A673 (cell line): ENCODE measurements at regions not wholly inside any gene's neighbourhood (a gene's known extent, or its start where the extent isn't known, plus 50 kb on each side); places are given as distances from the start of the nearest gene placed in this dataset.

Source experiments
- BruUV-seq: library from RNA; stranded (reverse); fragments of 400-500 nt; replicated peaks from 2 replicates; lab custom pipeline; 2021; lab: Mats Ljungman, UMichigan
- CTCF ChIA-PET: fragments of 300-600 bp; sonication (Branson Sonifier 250); formaldehyde crosslinking; loops from one replicate; lab custom pipeline; 2022; ENCODE audit warnings: antibody characterized with exemption; lab: Charles Lee
- POLR2A ChIA-PET: fragments of 300-600 bp; sonication (Branson Sonifier 250); formaldehyde crosslinking; loops from one replicate; lab custom pipeline; 2022; ENCODE audit warnings: antibody characterized with exemption; ENCODE audit not compliant: low non-redundant PET; lab: Charles Lee
- DNase-seq: peaks from one replicate; pipeline ENCODE4 v3.0.0-alpha.2; 2015; ENCODE audit warnings: low spot score
- H3K27ac ChIP-seq: fragments of 200-600 bp; sonication (generic); 2 replicates; pipeline ENCODE4 v1.5.1; 2016; ENCODE audit warnings: mixed run types, low read depth, mild to moderate bottlenecking, mixed read lengths, antibody characterized with exemption, low read length; ENCODE audit not compliant: poor library complexity, severe bottlenecking
- H3K27me3 ChIP-seq: fragments of 200-600 bp; sonication (generic); replicated peaks from 2 replicates; pipeline ENCODE4 v1.6.1; 2017; ENCODE audit warnings: mixed run types, low read depth, mild to moderate bottlenecking, mixed read lengths, antibody characterized with exemption, low read length; ENCODE audit not compliant: insufficient read depth, poor library complexity
- H3K36me3 ChIP-seq: fragments of 200-600 bp; sonication (generic); 2 replicates; pipeline ENCODE4 v1.6.1; 2016; ENCODE audit warnings: mixed run types, mild to moderate bottlenecking, mixed read lengths, antibody characterized with exemption, low read length; ENCODE audit not compliant: insufficient read depth, poor library complexity, severe bottlenecking
- H3K4me1 ChIP-seq: fragments of 200-600 bp; sonication (generic); 2 replicates; pipeline ENCODE4 v1.6.1; 2017; ENCODE audit warnings: mixed run types, mild to moderate bottlenecking, mixed read lengths, antibody characterized with exemption, low read length; ENCODE audit not compliant: insufficient read depth, poor library complexity, severe bottlenecking
- H3K4me3 ChIP-seq: fragments of 200-600 bp; sonication (generic); 2 replicates; pipeline ENCODE4 v1.5.1; 2016; ENCODE audit warnings: low read depth, mixed run types, mild to moderate bottlenecking, mixed read lengths, low read length; ENCODE audit not compliant: poor library complexity, severe bottlenecking
- H3K9me3 ChIP-seq: fragments of 200-600 bp; sonication (generic); 2 replicates; pipeline ENCODE4 v1.6.1; 2016; ENCODE audit warnings: mixed run types, low read depth, mild to moderate bottlenecking, mixed read lengths, antibody characterized with exemption, low read length; ENCODE audit not compliant: poor library complexity, severe bottlenecking
- CTCF ChIP-seq: fragments of 300-800, 200-600 bp; sonication (generic); conservative IDR thresholded peaks from 2 replicates; pipeline ENCODE4 v1.5.1; 2017; ENCODE audit warnings: low read depth, mild to moderate bottlenecking, antibody characterized with exemption, low read length, moderate library complexity, mixed read lengths
- EZH2 ChIP-seq: fragments of 200-600 bp; sonication (generic); IDR thresholded peaks from 2 replicates; pipeline ENCODE4 v1.6.1; 2017; ENCODE audit warnings: borderline replicate concordance, low read depth, mild to moderate bottlenecking, mixed read lengths, antibody characterized with exemption, low read length; ENCODE audit not compliant: poor library complexity, severe bottlenecking
- intact Hi-C: fragments of 100-400 bp; cut with micrococcal nuclease; formaldehyde crosslinking; loops from one replicate; pipeline ENCODE4 v1.10.0; 2022; ENCODE audit not compliant: unreplicated experiment

DNA sequence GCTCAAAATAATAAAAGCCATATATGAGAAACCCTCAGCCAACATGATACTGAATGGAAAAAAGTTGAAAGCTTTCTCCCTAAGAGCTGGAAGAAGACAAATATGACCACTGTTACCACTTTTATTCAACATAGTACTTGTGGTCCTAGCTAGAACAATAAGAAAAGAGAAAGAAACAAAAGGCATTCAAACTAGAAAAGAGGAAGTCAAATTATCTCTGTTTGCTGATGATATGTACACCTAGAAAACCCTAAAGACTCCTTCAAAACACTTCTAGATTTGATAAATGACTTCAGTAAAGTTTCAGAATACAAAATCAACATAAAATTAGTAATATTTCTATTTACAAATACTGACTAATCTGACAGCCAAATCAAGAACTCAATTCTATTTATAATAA, 328.8 kb upstream of the GCFC2 start:
- H3K36me3 ChIP-seq: no peaks in the 10 kb centered on the region
- no TSS peak for BruUV-seq
- no peaks in the 10 kb centered on the region for H3K4me1 ChIP-seq
- no peak overlapping the region for H3K27ac ChIP-seq
- CTCF ChIA-PET: no interaction called here
- POLR2A ChIA-PET: no interaction called here
- H3K4me3 ChIP-seq: no peak overlapping the region
- intact Hi-C loops: no loop called here
- no peaks in the 10 kb centered on the region for H3K9me3 ChIP-seq
- no peak for TF ChIP-seq CTCF
- no peak for TF ChIP-seq EZH2
- no peak for DNase-seq
- H3K27me3 ChIP-seq: no peaks in the 10 kb centered on the region

DNA sequence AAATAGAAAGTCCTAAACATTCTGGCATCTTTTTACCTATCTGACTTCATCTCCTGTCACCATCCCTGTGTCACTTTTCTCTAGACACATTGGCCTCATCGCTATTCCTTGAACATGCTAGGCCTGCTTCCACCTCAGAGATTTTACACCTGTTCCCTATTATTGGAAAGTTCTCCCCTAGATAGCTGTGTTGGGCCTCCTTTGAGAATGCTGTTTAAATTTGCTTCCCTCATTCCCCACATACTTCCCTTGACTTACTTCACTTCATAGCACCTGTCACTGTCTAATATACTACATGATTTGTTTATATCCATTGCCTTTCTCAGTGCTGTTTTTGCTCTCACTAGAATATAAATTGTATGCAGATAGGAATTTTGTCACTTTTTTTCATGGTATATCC, 317.0 kb upstream of the GCFC2 start:
- DNase-seq: no peak
- peaks cover 13% of the 10 kb centered on the region for H3K9me3 ChIP-seq
- ChIA-PET CTCF (no interaction called here), POLR2A (no interaction called here)
- TF ChIP-seq EZH2: no peak
- TF ChIP-seq CTCF: no peak
- H3K27me3 ChIP-seq: no peaks in the 10 kb centered on the region
- BruUV-seq: no TSS peak
- intact Hi-C loops: no loop called here
- H3K36me3 ChIP-seq: no peaks in the 10 kb centered on the region
- no peak overlapping the region for H3K27ac ChIP-seq
- H3K4me1 ChIP-seq: no peaks in the 10 kb centered on the region
- no peak overlapping the region for H3K4me3 ChIP-seq

DNA sequence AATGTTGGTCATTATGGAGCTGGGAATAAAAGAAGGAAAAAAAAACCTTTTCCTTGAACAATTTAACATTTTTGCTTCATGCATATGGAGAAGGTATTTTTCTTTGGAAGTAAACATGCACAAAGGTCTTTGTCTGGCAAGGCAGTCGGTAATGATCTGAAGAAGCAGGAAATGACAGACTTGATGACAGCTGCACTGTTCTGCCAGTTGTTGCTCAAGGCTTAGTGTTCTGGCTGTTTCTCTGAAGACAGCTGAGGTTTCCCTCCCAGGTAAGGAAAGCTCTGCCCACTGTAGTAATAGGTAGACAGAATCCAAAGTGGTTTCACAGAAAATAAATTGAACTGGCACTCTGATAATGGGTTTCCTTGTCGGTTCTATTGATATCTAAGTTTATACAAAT, 308.4 kb upstream of the GCFC2 start:
- Histone ChIP-seq H3K4me1 (no peaks in the 10 kb centered on the region), H3K36me3 (no peaks in the 10 kb centered on the region), H3K4me3 (no peak overlapping the region), H3K27ac (no peak overlapping the region), H3K9me3 (no peaks in the 10 kb centered on the region), H3K27me3 (no peaks in the 10 kb centered on the region)
- ChIA-PET POLR2A (no interaction called here), CTCF (no interaction called here)
- DNase-seq: no peak
- BruUV-seq: no TSS peak
- intact Hi-C loops: no loop called here
- TF ChIP-seq EZH2: no peak
- TF ChIP-seq CTCF: no peak
